Karpas-422 (cell line): ENCODE measurements at regions not wholly inside any gene's neighbourhood (a gene's known extent, or its start where the extent isn't known, plus 50 kb on each side); places are given as distances from the start of the nearest gene placed in this dataset.

Experiments
- DNase-seq: peaks from one replicate; pipeline ENCODE4 v3.0.0-alpha.2; 2015
- H2AFZ ChIP-seq: fragments of 200-600 bp; sonication (generic); 2 replicates; pipeline ENCODE4 v1.6.1; 2014; ENCODE audit warnings: antibody characterized with exemption, low read length, mixed read lengths
- H3K27ac ChIP-seq: fragments of 200-600 bp; sonication (generic); 2 replicates; pipeline ENCODE4 v1.5.1; 2014; ENCODE audit warnings: mild to moderate bottlenecking, low read length, moderate library complexity
- H3K27me3 ChIP-seq: fragments of 200-600 bp; sonication (generic); 2 replicates; pipeline ENCODE4 v1.6.1; 2014; ENCODE audit warnings: low read length, mixed read lengths
- H3K36me3 ChIP-seq: fragments of 200-600 bp; sonication (generic); 2 replicates; pipeline ENCODE4 v1.6.1; 2014; ENCODE audit warnings: low read length, mixed read lengths; ENCODE audit not compliant: insufficient read depth
- H3K4me1 ChIP-seq: fragments of 200-600 bp; sonication (generic); 2 replicates; pipeline ENCODE4 v1.6.1; 2014; ENCODE audit warnings: mild to moderate bottlenecking, low read length, mixed read lengths
- H3K4me2 ChIP-seq: fragments of 200-600 bp; sonication (generic); 2 replicates; pipeline ENCODE4 v1.6.1; 2014; ENCODE audit warnings: low read length, low read depth, mild to moderate bottlenecking; ENCODE audit not compliant: poor library complexity, severe bottlenecking
- H3K4me3 ChIP-seq: fragments of 200-600 bp; sonication (generic); 2 replicates; pipeline ENCODE4 v1.5.1; 2014; ENCODE audit warnings: mild to moderate bottlenecking, antibody characterized with exemption, low read length, mixed read lengths
- H3K79me2 ChIP-seq: fragments of 200-600 bp; sonication (generic); 2 replicates; pipeline ENCODE4 v1.6.1; 2014; ENCODE audit warnings: mild to moderate bottlenecking, low read length, mixed read lengths
- H3K9ac ChIP-seq: fragments of 200-600 bp; sonication (generic); 2 replicates; pipeline ENCODE4 v1.6.0; 2014; ENCODE audit warnings: low read length
- H3K9me2 ChIP-seq: fragments of 200-600 bp; sonication (generic), shearing (Covaris generic); replicated peaks from 2 replicates; pipeline ENCODE4 v1.6.0; 2014; ENCODE audit warnings: mild to moderate bottlenecking, low read length, moderate library complexity; ENCODE audit not compliant: insufficient read depth
- H3K9me3 ChIP-seq: fragments of 300-700, 200-600 bp; sonication (generic); 2 replicates; pipeline ENCODE4 v1.6.1; 2014; ENCODE audit warnings: low read length, mixed read lengths
- H4K20me1 ChIP-seq: fragments of 200-600 bp; sonication (generic); 2 replicates; pipeline ENCODE4 v1.6.1; 2014; ENCODE audit warnings: mild to moderate bottlenecking, antibody characterized with exemption, low read length, low read depth; ENCODE audit not compliant: insufficient read depth

GRCh38 chr5:118703241-118703640 lies 285.1 kb downstream of the DTWD2 start:
- no peaks in the 10 kb centered on the region for H4K20me1 ChIP-seq
- no peak overlapping the region for H3K4me2 ChIP-seq
- H3K4me1 ChIP-seq = no peaks in the 10 kb centered on the region
- H3K9me2 ChIP-seq = no peaks in the 10 kb centered on the region
- H3K79me2 ChIP-seq = no peaks in the 10 kb centered on the region
- H2AFZ ChIP-seq = no peak overlapping the region
- H3K9me3 ChIP-seq = no peaks in the 10 kb centered on the region
- H3K9ac ChIP-seq = no peak overlapping the region
- no peak overlapping the region for H3K4me3 ChIP-seq
- no peaks in the 10 kb centered on the region for H3K36me3 ChIP-seq
- H3K27ac ChIP-seq = no peak overlapping the region
- H3K27me3 ChIP-seq = no peaks in the 10 kb centered on the region
- DNase-seq = no peak

- H3K27me3 ChIP-seq = no peaks in the 10 kb centered on the region
- H3K9ac ChIP-seq = no peak overlapping the region
- no peaks in the 10 kb centered on the region for H3K36me3 ChIP-seq
- no peak overlapping the region for H3K27ac ChIP-seq
- no peak overlapping the region for H2AFZ ChIP-seq
- H3K4me3 ChIP-seq = no peak overlapping the region
- no peak overlapping the region for H3K4me2 ChIP-seq
- no peaks in the 10 kb centered on the region for H3K79me2 ChIP-seq
- no peaks in the 10 kb centered on the region for H3K9me3 ChIP-seq
- no peaks in the 10 kb centered on the region for H4K20me1 ChIP-seq
- H3K4me1 ChIP-seq = no peaks in the 10 kb centered on the region
- no peak for DNase-seq
- no peaks in the 10 kb centered on the region for H3K9me2 ChIP-seq
Measured at GRCh38 chr5:118701791-118702190, 286.6 kb downstream of the DTWD2 start.

- Histone ChIP-seq H3K9ac (no peak overlapping the region), H3K9me3 (no peaks in the 10 kb centered on the region), H2AFZ (no peak overlapping the region), H3K9me2 (no peaks in the 10 kb centered on the region), H4K20me1 (no peaks in the 10 kb centered on the region), H3K4me3 (no peak overlapping the region), H3K4me1 (no peaks in the 10 kb centered on the region), H3K79me2 (no peaks in the 10 kb centered on the region), H3K27ac (no peak overlapping the region), H3K4me2 (no peak overlapping the region), H3K27me3 (no peaks in the 10 kb centered on the region), H3K36me3 (no peaks in the 10 kb centered on the region)
- no peak for DNase-seq
Measured at GRCh38 chr5:118700510-118700909, 287.8 kb downstream of the DTWD2 start.

- no peak overlapping the region for H2AFZ ChIP-seq
- no peaks in the 10 kb centered on the region for H4K20me1 ChIP-seq
- H3K27me3 ChIP-seq = no peaks in the 10 kb centered on the region
- no peaks in the 10 kb centered on the region for H3K9me3 ChIP-seq
- H3K9ac ChIP-seq = no peak overlapping the region
- no peaks in the 10 kb centered on the region for H3K36me3 ChIP-seq
- no peaks in the 10 kb centered on the region for H3K9me2 ChIP-seq
- DNase-seq = no peak
- H3K79me2 ChIP-seq = no peaks in the 10 kb centered on the region
- H3K4me2 ChIP-seq = no peak overlapping the region
- H3K4me3 ChIP-seq = no peak overlapping the region
- H3K27ac ChIP-seq = no peak overlapping the region
- H3K4me1 ChIP-seq = no peaks in the 10 kb centered on the region
Measured at GRCh38 chr5:118698774-118699173, 289.6 kb downstream of the DTWD2 start.

- no peak overlapping the region for H3K9ac ChIP-seq
- no peak overlapping the region for H3K4me3 ChIP-seq
- H3K27ac ChIP-seq = no peak overlapping the region
- no peaks in the 10 kb centered on the region for H4K20me1 ChIP-seq
- H3K27me3 ChIP-seq = no peaks in the 10 kb centered on the region
- H3K4me2 ChIP-seq = no peak overlapping the region
- no peaks in the 10 kb centered on the region for H3K9me2 ChIP-seq
- DNase-seq = no peak
- H3K79me2 ChIP-seq = no peaks in the 10 kb centered on the region
- no peaks in the 10 kb centered on the region for H3K36me3 ChIP-seq
- no peaks in the 10 kb centered on the region for H3K4me1 ChIP-seq
- no peak overlapping the region for H2AFZ ChIP-seq
- H3K9me3 ChIP-seq = no peaks in the 10 kb centered on the region
Measured at GRCh38 chr5:118696076-118696475, 292.3 kb downstream of the DTWD2 start.

- Histone ChIP-seq H3K27me3 (no peaks in the 10 kb centered on the region), H3K9me3 (no peaks in the 10 kb centered on the region), H3K4me3 (no peak overlapping the region), H3K36me3 (no peaks in the 10 kb centered on the region), H3K9me2 (no peaks in the 10 kb centered on the region), H3K9ac (no peak overlapping the region), H3K4me1 (no peaks in the 10 kb centered on the region), H3K4me2 (no peak overlapping the region), H2AFZ (no peak overlapping the region), H3K27ac (no peak overlapping the region), H3K79me2 (no peaks in the 10 kb centered on the region), H4K20me1 (no peaks in the 10 kb centered on the region)
- no peak for DNase-seq
Measured at GRCh38 chr5:118692811-118693342, 295.5 kb downstream of the DTWD2 start.

GRCh38 chr5:118687661-118688621 lies 300.4 kb downstream of the DTWD2 start:
- Histone ChIP-seq H3K9ac (no peak overlapping the region), H3K9me2 (no peaks in the 10 kb centered on the region), H3K9me3 (no peaks in the 10 kb centered on the region), H3K4me3 (no peak overlapping the region), H3K27ac (no peak overlapping the region), H3K79me2 (no peaks in the 10 kb centered on the region), H3K4me2 (no peak overlapping the region), H3K27me3 (no peaks in the 10 kb centered on the region), H3K36me3 (no peaks in the 10 kb centered on the region), H2AFZ (no peak overlapping the region), H3K4me1 (no peaks in the 10 kb centered on the region), H4K20me1 (no peaks in the 10 kb centered on the region)
- DNase-seq = no peak

- no peaks in the 10 kb centered on the region for H4K20me1 ChIP-seq
- H3K36me3 ChIP-seq = no peaks in the 10 kb centered on the region
- H3K27me3 ChIP-seq = no peaks in the 10 kb centered on the region
- no peak overlapping the region for H3K27ac ChIP-seq
- DNase-seq = no peak
- H3K4me3 ChIP-seq = no peak overlapping the region
- H3K4me1 ChIP-seq = no peaks in the 10 kb centered on the region
- H3K4me2 ChIP-seq = no peak overlapping the region
- no peaks in the 10 kb centered on the region for H3K79me2 ChIP-seq
- no peak overlapping the region for H3K9ac ChIP-seq
- H2AFZ ChIP-seq = no peak overlapping the region
- no peaks in the 10 kb centered on the region for H3K9me2 ChIP-seq
- H3K9me3 ChIP-seq = no peaks in the 10 kb centered on the region
Measured at GRCh38 chr5:118687100-118687499, 301.2 kb downstream of the DTWD2 start.
